Dendritic cell treated with granulocyte-macrophage colony-stimulating factor and Interleukin-4, amounts not matched to agents 40 ng/mL and 50 ng/mL, for 4 days (primary cell): ENCODE measurements at regions not wholly inside any gene's neighbourhood (a gene's known extent, or its start where the extent isn't known, plus 50 kb on each side); places are given as distances from the start of the nearest gene placed in this dataset.

Source experiments
- H3K27ac Mint-ChIP-seq: one replicate; pipeline ENCODE4 v1.8.0; 2022; ENCODE audit warnings: mild to moderate bottlenecking, mixed read lengths
- H3K27me3 Mint-ChIP-seq: one replicate; pipeline ENCODE4 v1.8.0; 2022; ENCODE audit warnings: mild to moderate bottlenecking, mixed read lengths
- H3K36me3 Mint-ChIP-seq: one replicate; pipeline ENCODE4 v1.8.0; 2022; ENCODE audit warnings: low read depth, mixed read lengths
- H3K4me1 Mint-ChIP-seq: one replicate; pipeline ENCODE4 v1.8.0; 2022; ENCODE audit warnings: low read depth, mixed read lengths
- H3K4me3 Mint-ChIP-seq: one replicate; pipeline ENCODE4 v1.8.0; 2022; ENCODE audit warnings: mild to moderate bottlenecking, moderate library complexity, mixed read lengths
- H3K9me3 Mint-ChIP-seq: one replicate; pipeline ENCODE4 v1.8.0; 2022; ENCODE audit warnings: mixed read lengths
- intact Hi-C: fragments of 100-400 bp; cut with micrococcal nuclease; formaldehyde crosslinking; loops from one replicate; pipeline ENCODE4 v1.15.0; 2022

DNA sequence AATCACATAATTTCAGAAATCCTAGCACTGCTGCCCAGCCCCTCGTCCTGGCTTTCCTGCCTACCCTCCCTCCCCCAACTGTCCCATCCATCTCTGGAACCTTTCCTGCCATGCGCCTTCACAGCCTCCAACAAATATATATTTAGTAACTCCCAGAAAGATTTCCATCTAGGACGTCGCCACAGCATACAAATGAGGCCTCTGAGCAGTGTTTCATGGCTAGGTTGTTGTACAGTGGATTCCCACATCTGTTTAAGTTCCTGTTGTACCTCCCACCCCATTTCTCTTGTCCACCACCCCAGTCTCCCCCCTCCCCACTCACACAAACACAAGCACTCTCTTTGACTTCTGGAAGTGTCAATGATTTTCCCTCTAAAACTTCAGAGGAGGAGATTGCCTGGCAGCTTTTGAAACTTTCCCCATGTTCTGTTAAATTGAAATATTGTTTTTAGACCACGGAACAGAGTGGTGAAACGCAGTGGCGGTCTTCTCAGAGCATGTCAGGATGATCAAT lies 280.3 kb upstream of the RORA start:
- intact Hi-C loops = no loop called here

DNA sequence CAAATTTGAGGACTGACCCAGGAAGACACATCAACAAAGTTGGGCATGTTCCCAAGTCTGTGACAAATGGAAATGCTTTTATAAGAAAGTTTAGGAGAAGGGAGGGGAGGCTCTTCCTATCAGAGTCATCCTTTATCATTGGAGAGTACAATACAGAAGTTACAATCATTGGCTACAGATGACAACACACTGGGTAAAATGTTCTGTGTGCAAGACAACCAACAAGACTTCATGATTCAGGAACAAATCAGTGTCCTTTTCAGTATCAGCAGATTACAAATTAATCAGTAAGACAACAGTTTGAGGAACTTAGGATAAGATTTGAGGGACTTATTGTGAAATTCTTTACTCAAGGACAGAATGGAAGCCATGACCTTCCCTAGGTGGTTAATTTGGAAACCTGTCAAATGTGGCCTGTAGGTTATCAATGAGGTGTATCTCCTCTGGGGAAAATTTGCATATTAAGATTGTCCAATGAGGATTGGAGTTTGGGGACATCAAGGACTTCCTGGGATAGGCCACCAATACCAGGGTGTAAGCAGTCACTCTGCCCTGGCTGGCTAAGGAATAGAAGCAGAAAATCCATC lies 274.4 kb upstream of the RORA start:
- Mint-ChIP-seq H3K4me1 (no peaks in the 10 kb centered on the region), H3K27me3 (no peaks in the 10 kb centered on the region), H3K4me3 (no peak overlapping the region), H3K27ac (no peak overlapping the region), H3K36me3 (no peaks in the 10 kb centered on the region), H3K9me3 (no peaks in the 10 kb centered on the region)
- intact Hi-C loops = no loop called here

More for the DNA sequence above, 280.3 kb upstream of the RORA start:
- no peaks in the 10 kb centered on the region for H3K36me3 Mint-ChIP-seq
- H3K9me3 Mint-ChIP-seq = no peaks in the 10 kb centered on the region
- no peaks in the 10 kb centered on the region for H3K4me1 Mint-ChIP-seq
- H3K27ac Mint-ChIP-seq = no peak overlapping the region
- no peak overlapping the region for H3K4me3 Mint-ChIP-seq
- no peaks in the 10 kb centered on the region for H3K27me3 Mint-ChIP-seq

DNA sequence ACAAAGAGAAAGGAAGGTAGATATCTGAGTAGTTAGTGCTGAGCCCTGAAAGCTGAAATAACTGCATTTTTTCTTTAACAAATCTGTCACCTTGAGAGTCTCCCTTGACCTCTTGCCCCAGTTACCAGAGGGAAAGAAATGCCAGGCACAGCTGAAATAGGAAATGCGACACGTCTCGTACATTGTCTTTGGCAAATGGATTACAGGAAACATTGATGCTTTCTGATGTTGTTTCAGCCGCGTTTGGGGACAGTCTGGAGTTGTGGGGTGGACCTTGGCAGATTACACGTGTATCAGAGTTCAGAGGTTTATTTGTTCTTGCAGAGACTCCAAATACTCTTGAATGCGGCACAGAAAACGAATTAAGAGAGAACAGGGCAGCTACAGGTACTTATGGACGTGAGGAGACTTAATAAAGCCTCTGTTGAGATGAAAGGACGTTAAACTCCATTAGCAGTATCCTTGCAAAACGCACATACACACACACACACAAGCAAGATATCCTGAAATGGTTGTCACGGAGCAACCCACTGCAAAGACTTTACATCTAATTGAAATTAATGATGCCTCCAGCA lies 272.8 kb upstream of the RORA start:
- no peaks in the 10 kb centered on the region for H3K36me3 Mint-ChIP-seq
- intact Hi-C loops = no loop called here
- no peaks in the 10 kb centered on the region for H3K4me1 Mint-ChIP-seq
- no peaks in the 10 kb centered on the region for H3K9me3 Mint-ChIP-seq
- no peak overlapping the region for H3K27ac Mint-ChIP-seq
- no peaks in the 10 kb centered on the region for H3K27me3 Mint-ChIP-seq
- no peak overlapping the region for H3K4me3 Mint-ChIP-seq

DNA sequence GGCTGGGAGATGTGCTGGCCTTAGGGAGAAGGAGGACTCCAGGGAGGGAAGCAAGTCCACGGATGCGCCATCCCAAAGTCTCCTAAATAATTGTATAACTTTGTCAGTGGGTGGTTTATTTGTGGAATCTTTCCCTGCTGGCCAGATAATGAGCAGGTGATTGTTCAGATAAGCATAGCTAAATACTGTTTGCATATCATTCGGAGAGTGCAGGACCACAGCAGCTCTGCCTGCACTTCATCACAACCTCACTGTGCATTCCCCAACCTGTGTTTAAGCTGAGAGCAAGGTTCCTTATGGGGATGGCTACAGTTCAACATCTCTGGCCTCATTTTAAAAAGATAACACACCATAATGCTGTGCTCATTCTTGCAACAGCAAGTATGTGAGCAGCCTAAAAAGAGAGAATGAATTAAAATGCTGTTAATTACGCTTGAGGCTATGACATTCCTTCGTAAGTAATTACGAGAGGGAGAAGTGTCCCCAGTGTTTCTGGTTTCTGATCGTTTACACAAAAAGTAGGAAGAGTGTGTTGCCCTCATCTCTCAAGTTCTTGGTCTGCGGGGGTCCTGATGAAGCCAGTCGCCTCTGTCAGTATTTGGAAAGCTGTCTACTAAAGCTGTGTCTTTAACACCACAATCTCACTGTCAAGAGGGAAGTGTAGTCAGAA lies 272.0 kb upstream of the RORA start:
- intact Hi-C loops = no loop called here
- Mint-ChIP-seq H3K27me3 (no peaks in the 10 kb centered on the region), H3K4me1 (no peaks in the 10 kb centered on the region), H3K36me3 (no peaks in the 10 kb centered on the region), H3K27ac (no peak overlapping the region), H3K4me3 (no peak overlapping the region), H3K9me3 (no peaks in the 10 kb centered on the region)

DNA sequence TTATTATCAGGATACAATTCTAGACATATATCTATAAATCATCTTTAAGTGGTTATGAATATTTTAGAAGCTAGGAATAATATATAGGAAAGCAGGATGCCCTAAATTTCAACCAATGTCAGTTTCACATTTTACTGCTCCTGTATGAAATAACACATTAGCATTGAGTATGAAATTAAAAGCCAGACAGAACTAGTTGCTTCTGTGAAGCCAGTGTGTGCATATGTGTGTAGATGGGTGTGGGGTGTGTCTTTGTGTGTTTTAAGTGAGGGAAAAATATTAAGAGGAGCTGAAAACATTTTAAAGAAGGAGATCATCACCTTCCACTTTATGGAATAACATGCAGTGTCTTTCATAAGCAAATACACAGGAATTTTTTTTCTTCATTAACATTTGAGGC lies 271.4 kb upstream of the RORA start:
- H3K27me3 Mint-ChIP-seq = no peaks in the 10 kb centered on the region
- H3K9me3 Mint-ChIP-seq = no peaks in the 10 kb centered on the region
- H3K4me1 Mint-ChIP-seq = no peaks in the 10 kb centered on the region
- intact Hi-C loops = no loop called here
- H3K27ac Mint-ChIP-seq = no peak overlapping the region
- no peak overlapping the region for H3K4me3 Mint-ChIP-seq
- no peaks in the 10 kb centered on the region for H3K36me3 Mint-ChIP-seq

DNA sequence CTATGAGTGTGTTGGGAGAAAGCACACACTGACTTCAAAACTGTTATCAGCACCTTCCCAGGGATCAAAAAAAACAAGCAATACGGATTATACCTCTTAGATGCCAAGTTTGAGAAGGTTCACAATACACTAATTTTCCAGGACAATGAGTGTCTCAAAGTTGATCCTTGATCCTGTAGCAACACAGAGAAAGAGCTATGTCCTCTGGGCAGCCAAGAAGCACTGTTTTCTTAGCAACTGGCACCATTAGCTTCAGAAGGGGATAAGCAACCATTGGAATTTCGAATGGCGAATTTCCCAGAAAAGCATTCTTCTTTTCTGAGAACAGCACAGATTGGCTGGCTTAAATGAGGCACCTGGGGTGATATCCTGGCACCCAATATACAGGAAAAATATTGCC lies 270.3 kb upstream of the RORA start:
- no peaks in the 10 kb centered on the region for H3K9me3 Mint-ChIP-seq
- no peak overlapping the region for H3K4me3 Mint-ChIP-seq
- H3K27ac Mint-ChIP-seq = no peak overlapping the region
- H3K4me1 Mint-ChIP-seq = no peaks in the 10 kb centered on the region
- H3K36me3 Mint-ChIP-seq = no peaks in the 10 kb centered on the region
- intact Hi-C loops = no loop called here
- H3K27me3 Mint-ChIP-seq = no peaks in the 10 kb centered on the region

DNA sequence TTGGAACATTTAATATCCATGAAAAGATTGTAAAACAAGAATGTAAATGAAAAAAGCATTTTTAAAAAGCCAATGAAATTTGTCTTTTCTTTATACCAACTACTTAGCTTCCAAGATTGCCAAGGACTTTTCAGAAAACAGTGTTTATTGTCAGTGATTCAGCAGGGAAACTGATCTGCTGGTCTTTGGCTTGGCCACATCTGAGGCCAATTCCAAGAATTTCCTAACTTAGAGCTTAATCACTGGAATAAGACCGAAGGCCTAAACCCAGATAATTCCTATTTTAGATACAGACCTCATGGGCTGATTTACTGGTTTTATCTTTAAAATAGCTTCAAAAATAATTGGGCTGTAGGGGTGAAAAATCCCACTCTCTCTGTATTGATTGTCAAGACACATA lies 260.5 kb upstream of the RORA start:
- H3K36me3 Mint-ChIP-seq = no peaks in the 10 kb centered on the region
- H3K27ac Mint-ChIP-seq = no peak overlapping the region
- H3K9me3 Mint-ChIP-seq = no peaks in the 10 kb centered on the region
- no peak overlapping the region for H3K4me3 Mint-ChIP-seq
- H3K4me1 Mint-ChIP-seq = no peaks in the 10 kb centered on the region
- H3K27me3 Mint-ChIP-seq = no peaks in the 10 kb centered on the region
- intact Hi-C loops = no loop called here

DNA sequence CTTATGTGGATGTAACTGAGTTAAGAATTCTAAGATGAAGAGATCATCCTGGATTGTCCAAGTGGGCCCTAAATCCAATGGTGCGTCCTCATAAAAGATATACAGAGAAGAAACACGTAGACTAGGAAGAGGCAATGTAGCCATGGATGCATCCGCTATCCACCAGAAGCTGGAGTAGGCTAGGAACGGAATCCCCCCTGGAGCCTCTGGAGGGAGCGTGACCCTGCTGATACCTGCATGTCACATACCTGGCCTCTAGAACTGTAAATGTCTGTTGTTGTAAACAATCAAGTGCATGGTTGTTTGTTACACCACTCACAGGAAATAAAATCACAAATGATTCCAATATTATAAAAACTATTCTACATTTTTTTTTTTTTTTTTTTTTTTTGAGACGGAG lies 254.5 kb upstream of the RORA start:
- Mint-ChIP-seq H3K9me3 (no peaks in the 10 kb centered on the region), H3K4me1 (no peaks in the 10 kb centered on the region), H3K27ac (no peak overlapping the region), H3K27me3 (no peaks in the 10 kb centered on the region), H3K36me3 (no peaks in the 10 kb centered on the region), H3K4me3 (no peak overlapping the region)
- intact Hi-C loops = no loop called here

DNA sequence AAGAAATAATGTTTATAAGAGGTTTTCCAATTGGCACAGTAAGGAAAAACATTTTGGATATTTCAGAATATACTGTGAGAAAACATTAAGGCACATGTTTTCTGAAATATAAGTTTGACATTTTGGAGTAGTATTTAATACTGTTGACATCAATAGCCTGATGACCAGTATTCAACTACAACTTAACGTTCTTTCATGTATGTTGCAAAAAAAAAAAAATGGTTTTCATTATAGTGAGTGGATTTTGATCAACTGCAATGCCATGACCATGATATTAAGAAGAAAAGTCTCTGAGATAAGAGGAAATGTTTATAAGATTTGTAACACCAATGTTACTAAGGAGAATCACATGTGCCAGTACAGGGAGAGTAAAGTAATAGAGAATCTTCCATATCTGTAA lies 252.8 kb upstream of the RORA start:
- intact Hi-C loops = no loop called here
- Mint-ChIP-seq H3K9me3 (no peaks in the 10 kb centered on the region), H3K4me1 (no peaks in the 10 kb centered on the region), H3K4me3 (no peak overlapping the region), H3K27me3 (no peaks in the 10 kb centered on the region), H3K27ac (no peak overlapping the region), H3K36me3 (no peaks in the 10 kb centered on the region)

DNA sequence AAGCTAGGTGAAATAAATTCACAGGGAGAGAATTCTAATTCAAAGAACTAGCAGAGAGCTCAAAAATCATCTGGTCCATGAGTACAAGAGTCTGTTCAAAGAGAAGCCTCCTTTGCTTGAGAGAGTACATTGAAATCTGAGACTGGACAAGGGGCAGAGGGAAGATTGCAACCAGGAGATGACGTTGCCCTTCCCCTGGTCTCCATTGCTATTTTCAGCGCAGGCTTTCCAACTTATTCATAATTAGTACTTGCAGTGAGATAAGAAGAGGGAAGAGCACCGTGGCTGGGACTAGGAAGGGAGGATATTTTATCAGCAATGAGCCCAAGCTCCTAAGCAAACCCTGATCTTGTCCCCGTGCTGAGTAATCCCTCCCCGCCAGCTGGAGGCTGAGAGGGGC lies 251.8 kb upstream of the RORA start:
- no peak overlapping the region for H3K4me3 Mint-ChIP-seq
- intact Hi-C loops = no loop called here
- H3K36me3 Mint-ChIP-seq = no peaks in the 10 kb centered on the region
- H3K27me3 Mint-ChIP-seq = no peaks in the 10 kb centered on the region
- no peaks in the 10 kb centered on the region for H3K9me3 Mint-ChIP-seq
- H3K4me1 Mint-ChIP-seq = no peaks in the 10 kb centered on the region
- no peak overlapping the region for H3K27ac Mint-ChIP-seq

DNA sequence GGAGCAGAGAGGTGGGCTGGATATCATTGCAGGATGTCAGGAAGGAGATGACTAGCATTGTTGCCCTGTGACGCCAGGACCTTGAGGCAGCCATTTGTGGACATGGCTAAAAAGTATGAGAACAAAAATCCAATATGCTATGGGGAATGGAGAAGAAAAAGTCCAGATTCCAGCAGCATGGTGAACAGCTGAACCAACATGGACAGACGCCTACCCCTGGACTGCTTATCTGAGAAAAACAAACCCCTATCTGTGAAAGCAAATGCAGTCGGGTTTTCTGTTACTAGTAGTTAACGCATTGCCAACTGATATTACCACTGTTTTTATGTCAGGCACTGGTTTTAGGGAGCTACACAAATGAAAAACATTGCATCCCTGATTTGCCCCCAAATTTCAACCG lies 251.2 kb upstream of the RORA start:
- Mint-ChIP-seq H3K27ac (no peak overlapping the region), H3K9me3 (peaks cover 2% of the 10 kb centered on the region), H3K4me1 (no peaks in the 10 kb centered on the region), H3K36me3 (no peaks in the 10 kb centered on the region), H3K4me3 (no peak overlapping the region), H3K27me3 (no peaks in the 10 kb centered on the region)
- intact Hi-C loops = no loop called here

DNA sequence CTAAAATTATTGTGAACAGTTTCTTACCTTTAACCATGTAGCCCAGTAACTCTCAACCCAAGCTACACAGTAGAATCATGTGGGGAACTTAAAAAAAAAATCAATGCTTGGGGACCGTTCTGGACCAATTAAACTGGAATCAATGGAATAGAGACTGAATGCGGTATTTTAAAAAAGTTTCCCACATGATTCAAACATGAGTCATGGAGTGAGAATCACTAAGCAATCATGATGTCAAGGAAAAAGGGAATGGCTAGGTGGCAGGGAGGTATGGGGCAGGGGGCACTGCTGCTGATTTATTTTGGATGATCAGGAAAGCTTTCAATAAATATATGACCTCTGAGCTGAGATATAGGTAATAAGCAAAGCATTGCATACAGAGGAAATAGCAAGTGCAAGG lies 250.5 kb upstream of the RORA start:
- intact Hi-C loops = no loop called here
- no peaks in the 10 kb centered on the region for H3K4me1 Mint-ChIP-seq
- H3K4me3 Mint-ChIP-seq = no peak overlapping the region

DNA sequence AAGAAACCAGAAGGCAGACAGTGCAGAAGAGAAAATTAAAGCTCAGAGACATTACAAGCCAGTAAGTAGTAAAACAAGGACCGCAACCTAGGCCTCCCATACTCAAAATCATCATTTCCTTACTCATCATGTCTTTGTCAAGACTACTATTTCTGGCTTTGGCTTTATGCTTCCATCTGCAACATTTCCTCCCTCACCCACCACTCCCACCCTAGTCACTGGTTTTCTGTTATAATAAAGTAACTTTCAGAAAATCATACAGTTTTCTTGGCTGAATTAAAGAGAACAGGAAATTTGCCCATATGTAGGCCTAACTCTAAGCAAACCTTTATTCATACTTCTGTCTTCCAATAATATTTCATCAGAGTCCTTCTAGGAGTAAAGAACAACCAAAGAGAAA lies 247.6 kb upstream of the RORA start:
- intact Hi-C loops = no loop called here
- Mint-ChIP-seq H3K4me1 (no peaks in the 10 kb centered on the region), H3K36me3 (no peaks in the 10 kb centered on the region), H3K27ac (no peak overlapping the region), H3K27me3 (no peaks in the 10 kb centered on the region), H3K4me3 (no peak overlapping the region), H3K9me3 (peaks cover 25% of the 10 kb centered on the region)

More for the DNA sequence above, 250.5 kb upstream of the RORA start:
- Mint-ChIP-seq H3K27me3 (no peaks in the 10 kb centered on the region), H3K36me3 (no peaks in the 10 kb centered on the region), H3K27ac (no peak overlapping the region), H3K9me3 (peaks cover 9% of the 10 kb centered on the region)

DNA sequence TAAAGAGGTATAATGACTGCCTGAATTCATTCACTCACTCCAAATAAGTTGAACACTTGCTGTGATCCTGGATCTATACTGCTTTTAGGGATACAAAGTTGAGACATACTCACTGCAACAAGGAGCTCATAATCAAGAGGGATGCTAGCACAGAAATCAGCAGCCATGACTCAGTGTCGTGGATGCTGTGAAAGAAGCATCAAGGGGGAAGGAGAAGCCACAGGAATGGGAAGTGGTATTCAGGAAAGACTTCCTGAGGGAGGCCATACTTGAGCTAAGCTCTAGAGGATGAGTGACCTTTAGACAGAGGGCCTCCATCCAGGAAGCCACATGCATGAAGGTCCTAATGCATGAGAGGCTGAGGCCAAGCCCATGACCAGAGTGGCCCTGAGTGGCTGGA lies 245.7 kb upstream of the RORA start:
- H3K27me3 Mint-ChIP-seq = no peaks in the 10 kb centered on the region
- no peaks in the 10 kb centered on the region for H3K4me1 Mint-ChIP-seq
- intact Hi-C loops = no loop called here
- H3K4me3 Mint-ChIP-seq = no peak overlapping the region
- no peak overlapping the region for H3K27ac Mint-ChIP-seq
- peaks cover 28% of the 10 kb centered on the region for H3K9me3 Mint-ChIP-seq
- no peaks in the 10 kb centered on the region for H3K36me3 Mint-ChIP-seq

DNA sequence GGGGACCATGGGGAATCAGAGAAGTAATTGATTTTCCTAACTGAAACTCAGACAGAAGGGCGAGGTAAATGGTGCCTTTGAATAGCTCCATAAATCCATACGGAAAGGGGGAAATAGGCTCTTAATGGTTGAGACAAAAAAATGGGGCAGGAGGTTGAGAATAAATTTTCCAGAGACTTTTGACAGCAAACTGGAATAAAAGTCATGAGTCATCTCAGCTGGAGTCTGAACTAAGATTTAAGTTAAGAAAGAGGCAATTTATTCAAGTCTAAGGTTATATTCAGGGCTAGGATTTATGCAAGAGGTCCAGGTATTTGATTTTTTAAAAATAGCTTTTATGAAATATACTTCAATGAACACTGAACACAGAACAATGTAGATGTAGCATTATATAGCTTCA lies 238.7 kb upstream of the RORA start:
- H3K4me3 Mint-ChIP-seq = no peak overlapping the region
- H3K36me3 Mint-ChIP-seq = no peaks in the 10 kb centered on the region
- peaks cover 9% of the 10 kb centered on the region for H3K9me3 Mint-ChIP-seq
- H3K27me3 Mint-ChIP-seq = no peaks in the 10 kb centered on the region
- no peak overlapping the region for H3K27ac Mint-ChIP-seq
- H3K4me1 Mint-ChIP-seq = no peaks in the 10 kb centered on the region
- intact Hi-C loops = no loop called here
